ENCODE measurements at regions not wholly inside any gene's neighbourhood (a gene's known extent, or its start where the extent isn't known, plus 50 kb on each side); places are given as distances from the start of the nearest gene placed in this dataset.

DNA sequence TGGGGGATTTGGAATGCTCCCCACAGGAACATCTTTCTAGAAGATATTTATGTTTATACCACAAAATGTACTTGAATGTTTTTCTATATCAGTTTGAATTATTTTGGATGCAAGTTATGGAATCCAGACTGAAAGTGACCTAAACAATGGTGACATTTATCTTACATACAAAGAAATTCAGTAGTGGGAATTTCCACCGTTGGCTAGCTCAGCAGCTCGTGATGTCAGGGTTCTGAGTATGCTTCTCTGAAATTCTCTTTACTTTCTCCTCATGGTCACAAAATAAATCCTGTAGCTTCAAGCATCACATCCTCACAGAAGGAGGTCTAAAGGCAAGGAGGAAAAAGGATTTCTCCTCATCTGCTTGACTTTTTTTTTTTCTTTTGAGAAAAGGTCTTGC is 105.3 kb downstream of the AKAIN1 start:
- DNase-seq (ENCODE audit: low spot score) = no peak

DNA sequence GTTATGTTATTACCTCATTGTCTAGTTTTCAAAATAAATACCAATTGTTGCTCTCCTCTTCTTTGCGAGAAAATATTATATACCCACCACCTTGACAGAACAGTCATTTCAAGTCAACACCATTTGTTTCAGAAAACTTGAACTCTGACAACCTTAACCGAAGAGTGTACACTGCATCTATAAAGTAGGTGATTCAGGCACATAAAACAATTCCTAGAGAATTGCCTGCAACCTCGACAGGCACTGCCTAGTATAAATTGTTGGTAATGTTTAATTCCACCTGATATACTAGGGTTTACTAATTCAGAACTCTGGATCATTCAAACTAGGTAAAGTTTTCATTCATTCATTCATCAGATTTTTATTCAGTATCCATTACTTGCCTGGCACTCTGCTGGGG is 121.8 kb downstream of the AKAIN1 start:
- DNase-seq (ENCODE audit: low spot score) = no peak

DNA sequence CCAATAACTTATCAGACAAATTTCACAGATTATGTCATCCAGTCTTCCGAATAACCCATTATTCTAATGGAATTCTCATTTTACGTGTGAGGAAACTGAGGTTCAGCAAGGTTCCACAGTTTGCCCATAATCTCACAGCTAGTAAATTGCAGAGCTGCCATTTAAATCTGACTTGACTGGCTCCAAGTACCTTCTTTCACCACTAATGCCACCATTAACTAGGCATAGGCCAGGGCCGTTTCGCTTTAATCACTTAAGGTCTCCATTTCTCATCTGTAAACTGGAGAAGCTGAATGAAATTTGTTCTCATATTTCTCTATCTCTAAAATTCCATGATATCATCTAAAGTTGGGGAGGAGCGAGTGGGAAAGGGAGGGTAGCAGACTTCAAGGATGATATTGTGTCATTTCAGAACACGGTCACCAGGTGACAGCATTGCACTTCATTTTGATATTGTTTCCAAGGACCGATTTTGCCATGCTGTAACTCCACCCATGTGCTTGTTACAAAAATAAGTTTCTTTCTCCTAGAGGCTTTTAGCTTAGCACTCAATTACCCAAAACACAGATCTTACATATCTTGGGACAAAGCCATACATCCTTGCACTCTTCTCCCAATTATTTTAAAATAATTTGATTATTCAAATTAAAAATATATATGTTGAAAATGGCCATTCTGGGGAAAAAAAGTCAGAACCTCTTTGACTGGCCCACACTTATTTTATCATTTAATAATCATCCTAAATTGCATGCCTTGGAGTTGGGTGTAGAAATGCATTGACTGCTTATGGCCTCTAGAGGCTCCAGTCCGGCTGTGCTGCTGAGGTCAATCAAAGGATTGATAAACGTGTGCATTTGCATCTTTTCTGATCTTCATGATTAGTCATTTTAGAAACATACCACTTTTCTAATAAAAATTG is 123.8 kb downstream of the AKAIN1 start:
- no peak for DNase-seq (ENCODE audit: low spot score)

DNA sequence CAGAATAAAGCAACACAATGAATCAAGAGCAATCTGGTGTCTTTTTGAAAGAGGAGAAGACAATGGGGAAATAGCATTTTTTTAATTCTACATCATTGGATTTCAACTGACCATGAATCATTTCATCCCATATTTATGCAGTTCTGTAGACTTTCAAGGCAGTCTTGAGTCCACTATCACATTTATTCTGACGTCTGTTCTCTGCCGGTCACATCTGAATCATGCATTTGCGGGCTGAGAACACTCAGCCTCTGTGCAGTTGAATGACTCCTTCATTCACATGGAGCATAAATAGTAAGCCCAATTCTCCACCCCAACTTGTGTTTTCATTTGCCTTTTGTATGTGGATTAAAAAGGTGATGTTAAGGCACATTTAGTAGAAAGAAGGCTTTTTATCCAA is 128.2 kb downstream of the AKAIN1 start:
- DNase-seq (ENCODE audit: low spot score) = no peak

DNA sequence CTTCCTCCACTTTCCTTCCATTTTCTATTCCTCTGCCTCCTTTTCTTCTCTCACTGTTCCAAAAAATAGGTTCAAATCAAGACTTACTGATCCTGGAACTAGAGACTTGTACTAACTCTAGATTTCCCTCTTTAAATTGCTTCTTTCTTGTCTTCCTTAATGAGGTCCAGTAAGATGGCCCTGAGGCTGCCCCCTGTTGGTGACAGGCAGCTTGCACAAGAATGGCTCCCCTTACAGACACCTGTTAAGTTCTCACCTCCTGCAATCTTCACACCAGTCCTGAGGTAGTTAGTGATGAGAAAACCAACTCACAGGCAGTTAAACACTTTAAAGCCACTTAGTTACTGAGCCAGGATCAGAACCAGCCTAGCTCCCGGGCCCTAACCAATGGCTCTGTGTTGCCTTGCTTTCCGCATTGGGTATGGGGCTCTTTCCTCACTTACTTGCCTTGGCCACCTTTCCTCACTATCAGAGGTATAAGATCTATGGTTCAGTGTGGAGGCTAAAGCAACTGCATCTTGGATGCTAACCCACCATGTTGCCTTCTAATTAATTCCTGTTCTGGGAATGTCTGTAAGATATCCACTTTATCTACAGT is 130.6 kb downstream of the AKAIN1 start:
- no peak for DNase-seq (ENCODE audit: low spot score)

DNA sequence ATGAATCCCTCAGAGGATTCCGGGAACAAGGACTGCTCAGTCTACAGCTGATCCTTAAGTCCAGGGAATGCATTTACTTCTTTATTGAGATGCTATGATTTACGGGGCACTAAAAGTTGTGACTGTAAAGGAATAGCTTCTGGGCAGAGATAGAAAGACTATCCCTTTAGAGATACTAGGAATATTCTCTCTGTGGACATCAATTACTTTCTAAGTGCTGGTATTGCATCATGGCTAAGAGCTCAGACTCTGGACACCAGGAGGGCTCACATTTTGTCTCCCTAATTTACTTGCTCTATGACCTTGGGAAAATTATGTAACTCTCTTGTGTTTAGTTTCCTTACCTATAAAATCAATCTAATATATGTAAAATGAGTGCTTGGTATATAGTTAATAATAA is 131.4 kb downstream of the AKAIN1 start:
- no peak for DNase-seq (ENCODE audit: low spot score)

DNA sequence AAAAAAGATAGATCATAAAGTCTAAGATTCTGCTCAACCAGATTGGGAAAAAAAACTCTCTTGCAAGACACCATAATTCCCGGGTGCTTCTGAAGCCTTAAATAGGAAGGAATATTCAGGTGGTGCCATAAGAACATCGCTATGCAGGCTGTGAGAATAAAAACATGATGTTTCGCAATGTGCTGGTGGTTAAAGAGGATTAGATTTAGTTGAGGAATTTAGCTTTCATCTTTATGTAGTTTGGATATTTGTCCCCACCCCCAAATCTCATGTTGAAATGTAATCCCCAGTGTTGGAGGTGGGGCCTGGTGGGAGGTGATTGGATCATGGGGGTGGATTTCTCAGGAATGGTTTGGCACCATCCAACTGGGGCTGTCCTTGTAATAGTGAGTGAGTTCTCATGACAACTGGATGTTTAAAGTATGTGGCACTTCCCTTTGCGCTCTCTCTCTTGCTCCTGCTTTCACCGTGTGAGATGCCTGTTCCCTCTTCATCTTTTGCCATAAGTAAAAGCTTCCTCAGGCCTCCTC is 132.2 kb downstream of the AKAIN1 start:
- DNase-seq (ENCODE audit: low spot score) = no peak

DNA sequence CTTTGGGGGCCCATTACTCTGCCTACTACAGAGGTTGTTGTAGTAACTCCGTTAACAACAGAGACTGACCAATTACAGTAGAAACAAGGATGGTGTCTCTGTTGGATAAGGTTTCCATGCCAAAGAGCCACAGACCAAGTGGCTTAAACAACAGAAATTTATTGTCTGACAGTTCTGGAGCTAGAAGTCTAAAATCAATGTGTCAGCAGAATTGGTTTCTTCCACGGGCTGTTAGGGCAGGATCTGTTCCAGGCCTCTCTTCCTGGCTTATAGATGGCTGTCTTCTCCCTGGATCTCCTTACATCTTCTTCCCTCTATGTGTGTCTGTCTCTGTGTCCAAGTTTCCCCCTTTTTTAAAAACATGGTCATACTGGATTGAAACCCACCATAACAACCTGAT is 135.3 kb downstream of the AKAIN1 start:
- no peak for DNase-seq (ENCODE audit: low spot score)

DNA sequence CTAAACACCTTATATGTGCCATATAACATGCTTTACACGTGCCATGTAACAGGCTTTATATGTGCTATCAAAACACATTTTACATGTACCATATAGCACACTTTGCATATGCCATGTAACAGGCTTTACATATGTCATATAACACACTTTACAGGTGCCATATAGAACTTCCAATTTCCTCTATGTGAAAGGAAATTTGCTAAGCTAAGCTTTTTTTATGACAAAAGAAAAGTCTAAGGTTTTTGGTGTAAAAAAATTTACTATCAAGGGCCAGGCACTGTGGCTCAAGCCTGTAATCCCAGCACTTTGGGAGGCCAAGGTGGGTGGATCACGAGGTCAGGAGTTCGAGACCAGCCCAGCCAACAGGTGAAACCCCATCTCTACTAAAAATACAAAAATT is 136.5 kb downstream of the AKAIN1 start:
- DNase-seq (ENCODE audit: low spot score) = no peak

DNA sequence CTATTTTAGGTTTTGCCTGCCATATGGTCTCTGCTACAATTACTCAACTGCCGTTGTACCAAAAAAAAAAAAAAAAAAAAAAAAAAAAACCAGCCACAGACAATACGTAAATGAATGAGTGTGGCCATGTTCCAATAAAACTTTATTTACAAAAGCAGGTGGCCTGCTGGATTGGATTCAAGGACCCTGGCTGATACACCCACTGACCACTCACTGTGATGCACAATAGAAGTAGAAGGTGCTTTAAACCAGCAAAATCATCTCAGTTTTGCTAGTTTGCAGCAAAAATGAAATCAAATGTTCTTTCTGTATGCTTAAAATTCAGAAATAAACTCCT is 137.4 kb downstream of the AKAIN1 start:
- DNase-seq (ENCODE audit: low spot score) = no peak

DNA sequence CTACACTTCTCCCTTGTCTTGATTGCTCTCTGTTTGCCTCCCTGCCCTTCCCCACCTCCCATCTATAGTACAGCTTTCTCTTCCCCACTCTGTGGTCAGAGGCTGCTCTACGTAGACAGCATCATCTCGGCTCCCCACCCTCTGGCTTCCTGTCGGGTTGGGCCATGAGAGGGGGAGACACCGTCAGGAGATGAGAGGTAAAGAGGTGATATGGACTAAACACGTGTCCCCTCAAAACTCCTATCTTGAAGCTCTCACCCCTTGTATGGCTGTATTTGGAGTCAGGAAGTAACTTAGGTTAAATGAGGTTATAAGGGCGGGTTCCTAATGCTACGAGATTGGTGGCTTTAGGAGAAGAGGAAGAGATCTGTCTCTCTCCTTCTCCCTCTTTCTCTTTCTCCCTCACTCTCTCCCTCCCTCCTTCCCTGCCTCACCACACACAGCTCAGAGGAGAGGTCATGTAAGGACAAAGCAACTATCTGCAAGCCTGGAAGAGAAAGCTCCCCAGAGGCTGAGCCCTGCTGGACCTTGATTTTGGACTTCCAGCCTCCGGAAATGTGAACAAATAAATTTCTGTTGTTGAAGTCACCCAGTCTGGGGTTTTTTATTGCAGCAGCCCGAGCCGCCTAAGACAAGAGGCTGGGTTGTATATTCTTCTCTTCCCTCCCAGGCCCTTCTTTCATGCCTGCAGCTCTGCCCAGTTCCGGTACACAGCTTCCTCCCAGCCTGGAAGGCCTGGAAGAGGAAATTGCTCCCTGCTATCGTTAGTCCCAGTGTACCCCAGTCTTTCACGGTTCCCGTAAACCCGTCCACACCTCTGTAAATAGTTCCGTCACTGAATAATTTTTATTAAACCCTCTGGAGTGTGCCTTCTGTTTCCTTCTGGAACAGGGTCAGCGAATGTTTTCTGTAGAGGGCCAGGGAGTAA is 138.0 kb downstream of the AKAIN1 start:
- no peak for DNase-seq (ENCODE audit: low spot score)

DNA sequence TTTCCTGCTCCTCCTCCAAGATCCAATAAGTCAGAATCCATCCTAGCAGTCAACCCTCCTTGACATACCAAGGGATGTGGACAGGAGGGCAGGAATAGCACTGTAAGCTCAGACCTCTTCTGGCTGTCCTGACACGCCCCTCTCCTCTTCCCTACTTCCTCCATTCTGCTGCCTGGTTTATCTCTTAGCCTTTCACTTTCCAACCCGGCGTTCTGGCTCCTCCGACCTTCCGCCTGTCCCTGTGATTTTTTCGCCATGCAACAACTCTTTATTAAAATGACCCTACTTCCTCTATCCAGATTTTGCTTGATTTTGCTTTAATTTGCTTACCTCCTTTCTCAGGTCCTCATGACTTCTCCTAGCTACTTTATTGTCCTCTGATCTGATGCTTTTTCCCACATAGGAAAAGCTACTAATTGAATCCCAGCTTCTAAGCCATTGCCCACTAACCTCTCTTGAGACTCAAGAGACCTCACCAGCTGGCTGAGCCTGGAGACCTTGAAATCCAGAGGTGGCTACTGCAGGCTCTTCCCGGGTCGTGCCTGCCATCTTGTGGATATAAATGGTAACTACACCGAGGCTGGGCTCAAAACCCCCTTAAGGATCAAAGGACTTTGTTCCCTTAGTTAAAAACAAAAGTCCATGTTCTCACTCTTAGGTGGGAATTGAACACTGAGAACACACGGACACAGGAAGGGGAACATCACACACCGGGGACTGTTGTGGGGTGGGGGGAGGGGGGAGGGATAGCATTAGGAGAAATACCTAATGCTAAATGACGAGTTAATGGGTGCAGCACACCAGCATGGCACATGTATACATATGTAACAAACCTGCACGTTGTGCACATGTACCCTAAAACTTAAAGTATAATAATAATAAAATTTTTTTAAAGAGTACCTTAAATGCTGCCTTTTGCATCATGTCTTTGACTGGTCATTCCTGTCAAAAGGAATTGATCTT is 139.4 kb downstream of the AKAIN1 start:
- peak; percentile 42 for DNase-seq (ENCODE audit: low spot score)

DNA sequence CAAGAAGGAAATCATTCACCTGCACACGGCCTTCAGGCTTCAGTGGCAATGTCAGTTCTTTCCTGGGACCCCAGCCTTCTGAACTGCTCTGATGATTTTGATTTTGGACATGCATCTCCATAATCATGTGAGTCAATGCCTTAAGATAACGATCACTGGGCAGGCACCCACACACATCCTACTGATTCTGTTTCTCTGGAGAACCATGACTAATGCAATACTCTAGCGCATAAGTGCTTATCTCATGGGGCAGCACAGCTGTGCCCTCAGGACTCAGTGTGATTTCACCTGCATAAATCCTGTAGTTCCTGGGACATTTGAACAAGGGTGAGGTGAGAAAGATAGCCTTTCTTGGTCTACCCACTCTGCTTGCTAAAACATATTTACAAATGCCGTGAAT is 144.6 kb downstream of the AKAIN1 start:
- no peak for DNase-seq (ENCODE audit: low spot score)

DNA sequence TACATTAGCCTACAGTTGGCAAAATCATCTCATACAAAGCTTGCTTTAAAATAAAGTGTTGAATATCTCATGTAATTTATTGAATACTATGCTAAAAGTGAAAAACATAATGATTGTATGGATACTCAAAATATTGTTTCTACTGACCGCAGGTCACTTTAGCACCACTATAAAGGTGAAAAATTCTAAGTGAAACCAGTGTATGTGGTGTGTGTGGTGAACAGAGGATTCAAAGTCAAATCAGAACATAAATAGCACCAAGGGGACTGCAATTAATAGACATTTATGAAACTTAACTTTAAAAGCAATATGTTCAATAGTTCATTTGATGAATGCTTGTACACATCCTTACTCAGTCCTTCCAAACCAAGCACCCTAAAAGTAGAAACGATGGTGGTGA is 145.8 kb downstream of the AKAIN1 start:
- no peak for DNase-seq (ENCODE audit: low spot score)

DNA sequence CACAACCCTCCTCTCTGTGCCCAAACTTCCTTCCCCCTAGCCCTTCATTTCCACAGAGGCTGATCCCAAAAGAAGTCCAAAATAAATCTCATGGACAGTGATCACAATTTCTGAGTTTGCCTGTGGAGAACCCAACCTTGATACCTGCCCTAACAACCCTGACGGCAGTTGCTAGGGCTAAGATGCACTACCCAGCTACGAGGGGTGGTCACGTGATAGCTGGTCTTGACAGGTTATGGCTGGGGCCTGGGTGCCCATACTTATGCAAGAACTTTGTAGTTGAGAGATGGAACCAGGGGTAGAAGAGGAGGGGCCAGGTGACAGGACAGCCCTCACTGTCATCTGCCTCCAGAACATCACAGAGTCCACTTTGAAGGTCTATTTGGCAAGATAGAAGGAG is 147.9 kb downstream of the AKAIN1 start:
- DNase-seq (ENCODE audit: low spot score) = no peak

DNA sequence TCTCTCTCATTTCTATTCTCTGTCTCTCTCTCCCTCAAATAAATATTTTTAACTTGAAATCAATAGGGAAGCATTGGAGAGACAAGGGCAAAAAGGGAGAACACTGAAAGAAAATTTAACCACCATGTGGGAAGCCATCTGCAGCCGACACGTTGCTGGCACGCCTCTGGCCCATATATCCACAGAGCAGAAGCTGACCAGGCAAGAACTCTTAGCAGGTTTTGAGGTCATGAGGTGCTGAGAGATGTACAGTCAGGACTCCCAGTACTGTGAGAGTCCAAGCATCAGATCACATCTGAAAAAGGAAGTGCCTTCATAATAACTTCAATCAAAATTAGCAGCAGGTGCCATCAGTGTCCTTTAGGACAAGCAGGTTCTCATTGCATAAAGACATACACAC is 156.6 kb downstream of the AKAIN1 start:
- DNase-seq (ENCODE audit: low spot score) = no peak

DNA sequence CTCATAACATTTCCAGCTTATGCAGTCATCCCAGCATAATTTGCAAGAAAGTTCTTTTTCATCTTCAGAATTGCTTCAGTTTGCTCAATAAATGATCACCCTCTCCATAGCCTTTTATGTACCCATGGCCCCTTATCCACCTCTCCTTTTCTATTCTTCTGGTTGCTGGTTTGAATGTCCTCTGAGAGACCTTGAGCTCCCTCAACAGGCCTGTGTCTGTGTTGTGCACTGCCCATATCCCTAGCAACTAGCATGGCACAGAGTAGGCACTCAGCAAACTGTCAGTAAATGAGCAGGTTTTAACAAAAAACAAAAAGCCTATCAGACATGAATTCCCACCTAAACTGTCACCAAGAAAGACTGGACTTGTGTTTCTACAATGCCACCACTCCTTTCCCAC is 160.5 kb downstream of the AKAIN1 start:
- DNase-seq (ENCODE audit: low spot score) = no peak

DNA sequence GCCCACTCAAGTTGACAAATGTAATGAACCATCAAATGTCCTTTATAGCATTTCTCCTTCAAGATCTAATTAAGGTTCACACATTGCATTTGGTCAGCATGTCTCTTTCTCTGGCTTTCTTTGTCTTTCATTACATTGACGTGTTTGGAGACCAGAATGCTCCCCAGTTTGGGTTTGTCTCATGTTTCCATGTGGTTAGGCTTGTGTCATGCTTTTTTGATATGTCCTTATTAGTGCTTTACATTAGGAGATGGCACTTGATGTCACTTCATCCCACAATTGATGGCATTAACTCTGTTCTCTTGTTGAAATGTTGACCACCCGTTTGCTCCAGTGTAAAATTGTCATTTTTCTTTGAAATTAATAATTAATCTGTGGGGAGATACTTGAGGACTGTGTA is 165.8 kb downstream of the AKAIN1 start:
- no peak for DNase-seq (ENCODE audit: low spot score)

DNA sequence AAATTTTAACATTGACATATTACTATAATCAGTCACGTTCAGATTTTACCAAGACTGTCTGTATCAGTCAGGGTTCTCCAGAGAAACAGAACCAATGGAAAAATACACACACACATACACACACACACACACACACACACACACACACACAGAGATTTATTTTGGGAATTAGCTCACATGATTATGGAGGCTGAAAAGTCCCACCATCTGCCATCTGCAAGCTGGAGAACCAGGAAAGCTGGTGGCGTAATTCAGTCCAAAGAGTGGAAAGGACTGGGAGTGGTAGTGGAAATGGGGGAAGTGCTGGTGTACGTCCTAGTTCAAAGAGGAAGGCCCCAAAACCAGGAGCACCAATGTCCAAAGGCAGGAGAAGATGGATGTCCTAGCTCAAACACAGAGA is 166.4 kb downstream of the AKAIN1 start:
- DNase-seq (ENCODE audit: low spot score) = no peak

DNA sequence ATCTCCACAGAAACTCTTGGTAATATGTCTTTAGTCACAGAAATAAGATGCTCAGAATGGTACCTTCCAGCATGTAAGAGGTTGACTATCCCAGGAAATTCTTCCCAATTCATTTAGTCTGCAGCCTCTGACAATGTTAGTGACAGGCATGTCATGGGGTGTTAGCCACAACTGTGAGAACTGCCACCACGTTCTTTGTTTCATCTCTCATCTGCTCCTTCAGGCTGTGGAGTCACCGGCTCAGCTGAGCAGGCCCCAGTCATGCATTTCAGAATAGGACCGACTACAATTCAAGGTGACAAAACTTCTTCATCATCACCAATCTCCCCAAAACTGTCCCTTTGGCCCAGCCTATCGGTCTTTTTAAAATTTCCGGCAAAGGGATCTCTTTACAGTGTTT is 167.5 kb downstream of the AKAIN1 start:
- DNase-seq (ENCODE audit: low spot score) = no peak

DNA sequence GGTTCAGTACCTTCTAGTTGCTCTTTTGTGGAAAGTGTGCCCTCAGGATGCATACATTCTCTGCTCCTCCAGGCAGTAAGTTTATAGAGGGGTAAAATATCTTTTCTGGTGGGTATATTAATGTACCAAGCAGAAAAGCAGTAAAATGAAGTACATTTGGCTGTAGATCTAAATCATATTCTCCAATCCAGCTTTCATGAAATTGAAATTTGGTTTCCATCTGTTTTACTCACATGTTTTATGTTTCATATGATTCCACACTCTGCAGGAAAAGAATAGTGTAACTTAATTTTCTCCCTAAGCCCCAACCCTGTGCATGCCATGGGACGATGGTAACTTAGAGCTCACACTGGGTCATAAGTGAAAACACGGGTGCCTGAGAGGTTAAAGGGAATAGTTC is 172.3 kb downstream of the AKAIN1 start:
- DNase-seq (ENCODE audit: low spot score) = no peak

All from HuH-7.5 (cell line).